ENCODE measurements at regions not wholly inside any gene's neighbourhood (a gene's known extent, or its start where the extent isn't known, plus 50 kb on each side); places are given as distances from the start of the nearest gene placed in this dataset.

GRCh38 chr15:95574053-95574452 lies 756.4 kb upstream of the NR2F2 start:
- ChIA-PET POLR2A (no interaction called here), CTCF (interaction anchor here (1.6 kb wide), 1 partner anchor 17 kb away, joined by 4 read pairs; no protein-coding TSS in a partner anchor)
- no peaks in the 10 kb centered on the region for H3K27me3 ChIP-seq (ENCODE audit: insufficient read depth)
- TF ChIP-seq GATA2 (CRISPR knock-in tag; IDR thresholded peaks at IDR 0.05) (no peak), MXI1 (IDR thresholded peaks at IDR 0.05; ENCODE audit: low read depth, low read length) (no peak)
- H3K9me3 ChIP-seq: no peaks in the 10 kb centered on the region
- H3K9me2 ChIP-seq: no peaks in the 10 kb centered on the region
- no peaks in the 10 kb centered on the region for H3K79me2 ChIP-seq (ENCODE audit: insufficient read depth)
- H4K20me1 ChIP-seq (ENCODE audit: insufficient read depth): no peaks in the 10 kb centered on the region
- DNase-seq: no peak
- H3K27ac ChIP-seq (ENCODE audit: low read depth in 2 of 2, low read length in 1 of 2): no peak overlapping the region
- H3K4me3 ChIP-seq (ENCODE audit: low read depth in 2 of 2, low read length in 1 of 2): no peak overlapping the region
- H3F3A ChIP-seq (replicated peaks; ENCODE audit: insufficient read depth): no peaks in the 10 kb centered on the region
- H3K9ac ChIP-seq: no peak overlapping the region
- 29% methylated on average over 5 of the region's 5 CpGs for WGBS (ENCODE audit: low lambda C conversion rate)
- no peaks in the 10 kb centered on the region for H3K4me1 ChIP-seq (ENCODE audit: control insufficient read depth in 1 of 2, insufficient read depth in 2 of 2, low read depth in 1 of 2, low read length in 1 of 2)
- H3K4me2 ChIP-seq: no peak overlapping the region
- H3K36me3 ChIP-seq (replicated peaks in 1 of 2; ENCODE audit: control insufficient read depth in 1 of 2, insufficient read depth in 2 of 2, low read length in 1 of 2): no peaks in the 10 kb centered on the region
- H2AFZ ChIP-seq (ENCODE audit: low read depth): no peak overlapping the region

GRCh38 chr15:95577927-95578326 lies 752.6 kb upstream of the NR2F2 start:
- H3K9me3 ChIP-seq: no peaks in the 10 kb centered on the region
- H3K27ac ChIP-seq (ENCODE audit: low read depth in 2 of 2, low read length in 1 of 2): no peak overlapping the region
- no peaks in the 10 kb centered on the region for H3K4me1 ChIP-seq (ENCODE audit: control insufficient read depth in 1 of 2, insufficient read depth in 2 of 2, low read depth in 1 of 2, low read length in 1 of 2)
- H3K36me3 ChIP-seq (replicated peaks in 1 of 2; ENCODE audit: control insufficient read depth in 1 of 2, insufficient read depth in 2 of 2, low read length in 1 of 2): no peaks in the 10 kb centered on the region
- POLR2A ChIA-PET: no interaction called here
- CTCF ChIA-PET: no interaction called here
- H3K9ac ChIP-seq: no peak overlapping the region
- no peaks in the 10 kb centered on the region for H3K9me2 ChIP-seq
- H4K20me1 ChIP-seq (ENCODE audit: insufficient read depth): no peaks in the 10 kb centered on the region
- peak overlapping the region; percentile 33 for H2AFZ ChIP-seq (ENCODE audit: low read depth)
- no peaks in the 10 kb centered on the region for H3F3A ChIP-seq (replicated peaks; ENCODE audit: insufficient read depth)
- no peak for DNase-seq
- TF ChIP-seq RAD21 (IDR thresholded peaks at IDR 0.05; ENCODE audit: low read length) (no peak), EZH2phosphoT487 (IDR thresholded peaks at IDR 0.05; ENCODE audit: borderline replicate concordance, low read depth) (no peak)
- H3K4me2 ChIP-seq: no peak overlapping the region
- no peaks in the 10 kb centered on the region for H3K27me3 ChIP-seq (ENCODE audit: insufficient read depth)
- no peaks in the 10 kb centered on the region for H3K79me2 ChIP-seq (ENCODE audit: insufficient read depth)
- H3K4me3 ChIP-seq (ENCODE audit: low read depth in 2 of 2, low read length in 1 of 2): no peak overlapping the region
- 19% methylated on average over 4 of the region's 4 CpGs for WGBS (ENCODE audit: low lambda C conversion rate)

- no peaks in the 10 kb centered on the region for H3K79me2 ChIP-seq (ENCODE audit: insufficient read depth)
- H2AFZ ChIP-seq (ENCODE audit: low read depth): no peak overlapping the region
- no peak overlapping the region for H3K4me3 ChIP-seq (ENCODE audit: low read depth in 2 of 2, low read length in 1 of 2)
- WGBS (ENCODE audit: low lambda C conversion rate): 6% methylated on average over 3 of the region's 3 CpGs
- H3F3A ChIP-seq (replicated peaks; ENCODE audit: insufficient read depth): no peaks in the 10 kb centered on the region
- DNase-seq: no peak
- POLR2A ChIA-PET: no interaction called here
- no peaks in the 10 kb centered on the region for H4K20me1 ChIP-seq (ENCODE audit: insufficient read depth)
- CTCF ChIA-PET: no interaction called here
- H3K4me1 ChIP-seq (ENCODE audit: control insufficient read depth in 1 of 2, insufficient read depth in 2 of 2, low read depth in 1 of 2, low read length in 1 of 2): no peaks in the 10 kb centered on the region
- no peaks in the 10 kb centered on the region for H3K9me3 ChIP-seq
- H3K4me2 ChIP-seq: no peak overlapping the region
- no peaks in the 10 kb centered on the region for H3K9me2 ChIP-seq
- H3K27ac ChIP-seq (ENCODE audit: low read depth in 2 of 2, low read length in 1 of 2): no peak overlapping the region
- no peaks in the 10 kb centered on the region for H3K36me3 ChIP-seq (replicated peaks in 1 of 2; ENCODE audit: control insufficient read depth in 1 of 2, insufficient read depth in 2 of 2, low read length in 1 of 2)
- no peak overlapping the region for H3K9ac ChIP-seq
- H3K27me3 ChIP-seq (ENCODE audit: insufficient read depth): no peaks in the 10 kb centered on the region
- no peak for TF ChIP-seq TAF1 (IDR thresholded peaks at IDR 0.05; ENCODE audit: borderline replicate concordance, low read depth, low read length)
- no peak for TF ChIP-seq CTCF (IDR thresholded peaks at IDR 0.05)
- no peak for TF ChIP-seq SIN3A (IDR thresholded peaks at IDR 0.05; ENCODE audit: borderline replicate concordance, low read depth, low read length)
- TF ChIP-seq GATA2 (CRISPR knock-in tag; IDR thresholded peaks at IDR 0.05): no peak
- TF ChIP-seq EZH2phosphoT487 (IDR thresholded peaks at IDR 0.05; ENCODE audit: borderline replicate concordance, low read depth): no peak
- no peak for TF ChIP-seq FOSL2 (IDR thresholded peaks at IDR 0.05; ENCODE audit: borderline replicate concordance, low read depth)
- no peak for TF ChIP-seq ZBTB33 (IDR thresholded peaks at IDR 0.05; ENCODE audit: borderline replicate concordance, low read depth)
- TF ChIP-seq SMC3 (IDR thresholded peaks at IDR 0.05; ENCODE audit: low read depth, low read length): no peak
- TF ChIP-seq NRF1 (IDR thresholded peaks at IDR 0.05; ENCODE audit: low read depth, low read length): no peak
- no peak for TF ChIP-seq ELF1 (IDR thresholded peaks at IDR 0.05)
- TF ChIP-seq POLR2AphosphoS5 (IDR thresholded peaks at IDR 0.05; ENCODE audit: low read depth, low read length): no peak
- no peak for TF ChIP-seq JUND (IDR thresholded peaks at IDR 0.05)
- TF ChIP-seq YY1 (IDR thresholded peaks at IDR 0.05; ENCODE audit: low read depth): no peak
- no peak for TF ChIP-seq PBX3 (IDR thresholded peaks at IDR 0.05)
- no peak for TF ChIP-seq RFX5 (IDR thresholded peaks at IDR 0.05; ENCODE audit: low read length)
- no peak for TF ChIP-seq IRF3 (IDR thresholded peaks at IDR 0.05; ENCODE audit: low read depth, low read length)
- TF ChIP-seq GABPA (IDR thresholded peaks at IDR 0.05; ENCODE audit: low read depth): no peak
Observed at GRCh38 chr15:95580121-95580520, 750.4 kb upstream of the NR2F2 start.
